Ascending aorta (tissue), 2 donors: ENCODE measurements at regions not wholly inside any gene's neighbourhood (a gene's known extent, or its start where the extent isn't known, plus 50 kb on each side); places are given as distances from the start of the nearest gene placed in this dataset.

Source experiments
- DNase-seq, 2 donors: peaks; one replicate each; pipeline ENCODE4 v3.0.0-alpha.2; 2019; ENCODE audit warnings: low spot score in 2 of 2
- H3K27ac ChIP-seq, 2 donors: fragments of 200-600 bp; sonication (generic); one replicate each; pipeline ENCODE4 v1.5.1; 2016 to 2017; ENCODE audit warnings: mild to moderate bottlenecking in 1 of 2
- H3K27me3 ChIP-seq: fragments of 200-600 bp; sonication (generic); one replicate; pipeline ENCODE4 v1.5.1; 2017
- H3K36me3 ChIP-seq, 2 donors: fragments of 200-600 bp; sonication (generic); one replicate each; pipeline ENCODE4 v1.5.1; 2016
- H3K4me1 ChIP-seq, 2 donors: fragments of 200-600 bp; sonication (generic); one replicate each; pipeline ENCODE4 v1.5.1; 2016 to 2017; ENCODE audit warnings: mild to moderate bottlenecking in 1 of 2
- H3K4me3 ChIP-seq, 2 donors: fragments of 200-600 bp; sonication (generic); one replicate each; pipeline ENCODE4 v1.5.1; 2016 to 2017; ENCODE audit warnings: mild to moderate bottlenecking in 1 of 2
- H3K9me3 ChIP-seq, 2 donors: fragments of 200-600 bp; sonication (generic); one replicate each; pipeline ENCODE4 v1.5.1; 2016
- CTCF ChIP-seq, 3 experiments: fragments of 200-600 bp in 2 of 3; fragments of 450-650 bp in 1 of 3; sonication (generic) in 2 of 3; IDR thresholded peaks; one replicate each; pipeline ENCODE4 v1.5.1; 2016 to 2019; ENCODE audit warnings: antibody characterized with exemption in 3 of 3, mild to moderate bottlenecking in 1 of 3, moderate library complexity in 1 of 3
- intact Hi-C: fragments of 100-400 bp; cut with DNase I; formaldehyde crosslinking; loops from one replicate; pipeline ENCODE4 v1.15.1; 2023

- Histone ChIP-seq H3K27ac (no peak overlapping the region), H3K9me3 (no peaks in the 10 kb centered on the region), H3K27me3 (no peaks in the 10 kb centered on the region), H3K4me1 (no peaks in the 10 kb centered on the region), H3K4me3 (no peak overlapping the region), H3K36me3 (no peaks in the 10 kb centered on the region)
- intact Hi-C loops, result no loop called here
- no peak for TF ChIP-seq CTCF (IDR thresholded peaks at IDR 0.05)
- peak in 1 of 2 donors; percentile 31 for DNase-seq
These were observed 50.0 kb upstream of the ALDH1B1 start for GRCh38 chr9:38342532-38342931.

GRCh38 chr9:38342096-38342495 lies 50.4 kb upstream of the ALDH1B1 start:
- H3K9me3 ChIP-seq, result no peaks in the 10 kb centered on the region
- no peak for TF ChIP-seq CTCF (IDR thresholded peaks at IDR 0.05)
- intact Hi-C loops, result no loop called here
- no peaks in the 10 kb centered on the region for H3K27me3 ChIP-seq
- H3K27ac ChIP-seq, result no peak overlapping the region
- H3K4me3 ChIP-seq, result no peak overlapping the region
- H3K36me3 ChIP-seq, result no peaks in the 10 kb centered on the region
- no peak for DNase-seq
- H3K4me1 ChIP-seq, result no peaks in the 10 kb centered on the region

- no peaks in the 10 kb centered on the region for H3K9me3 ChIP-seq
- H3K4me1 ChIP-seq, result no peaks in the 10 kb centered on the region
- no peak overlapping the region for H3K27ac ChIP-seq
- no peaks in the 10 kb centered on the region for H3K27me3 ChIP-seq
- H3K36me3 ChIP-seq, result no peaks in the 10 kb centered on the region
- TF ChIP-seq CTCF (IDR thresholded peaks at IDR 0.05), result no peak
- no peak overlapping the region for H3K4me3 ChIP-seq
- DNase-seq, result no peak
- intact Hi-C loops, result no loop called here
These were observed 53.0 kb upstream of the ALDH1B1 start for GRCh38 chr9:38339496-38339895.

GRCh38 chr9:38339087-38339486 lies 53.4 kb upstream of the ALDH1B1 start:
- Histone ChIP-seq H3K27me3 (no peaks in the 10 kb centered on the region), H3K4me3 (no peak overlapping the region), H3K36me3 (no peaks in the 10 kb centered on the region), H3K4me1 (no peaks in the 10 kb centered on the region), H3K27ac (no peak overlapping the region), H3K9me3 (no peaks in the 10 kb centered on the region)
- intact Hi-C loops, result no loop called here
- no peak for DNase-seq
- no peak for TF ChIP-seq CTCF (IDR thresholded peaks at IDR 0.05)

- no peaks in the 10 kb centered on the region for H3K9me3 ChIP-seq
- DNase-seq, result peak in 1 of 2 donors; percentile 22
- no peaks in the 10 kb centered on the region for H3K36me3 ChIP-seq
- no peaks in the 10 kb centered on the region for H3K27me3 ChIP-seq
- H3K27ac ChIP-seq, result no peak overlapping the region
- no peak for TF ChIP-seq CTCF (IDR thresholded peaks at IDR 0.05)
- no peaks in the 10 kb centered on the region for H3K4me1 ChIP-seq
- no peak overlapping the region for H3K4me3 ChIP-seq
- intact Hi-C loops, result no loop called here
These were observed 54.0 kb upstream of the ALDH1B1 start for GRCh38 chr9:38338342-38339018.
